ENCODE measurements at regions not wholly inside any gene's neighbourhood (a gene's known extent, or its start where the extent isn't known, plus 50 kb on each side); places are given as distances from the start of the nearest gene placed in this dataset.

DNA sequence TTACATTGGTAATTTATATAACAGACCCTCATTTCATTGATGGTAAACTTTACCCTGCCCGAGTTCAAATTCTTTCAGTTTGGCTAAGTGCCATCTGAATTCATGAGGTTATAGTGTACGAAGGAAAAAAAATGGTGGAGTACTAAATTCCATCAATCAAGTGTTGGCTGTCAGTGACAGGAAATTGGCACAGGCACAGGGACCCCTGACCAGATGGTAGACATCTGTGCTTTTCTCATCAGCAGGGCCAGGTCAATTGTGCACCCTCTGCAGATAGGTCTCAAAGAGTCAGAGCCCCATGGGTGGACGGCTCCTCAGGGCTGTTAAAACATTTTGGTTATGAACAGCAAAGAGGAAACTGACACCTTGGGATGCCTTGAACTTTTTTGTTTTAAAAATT, 439.2 kb downstream of the SETBP1 start:
- TF ChIP-seq, protein P1, sequence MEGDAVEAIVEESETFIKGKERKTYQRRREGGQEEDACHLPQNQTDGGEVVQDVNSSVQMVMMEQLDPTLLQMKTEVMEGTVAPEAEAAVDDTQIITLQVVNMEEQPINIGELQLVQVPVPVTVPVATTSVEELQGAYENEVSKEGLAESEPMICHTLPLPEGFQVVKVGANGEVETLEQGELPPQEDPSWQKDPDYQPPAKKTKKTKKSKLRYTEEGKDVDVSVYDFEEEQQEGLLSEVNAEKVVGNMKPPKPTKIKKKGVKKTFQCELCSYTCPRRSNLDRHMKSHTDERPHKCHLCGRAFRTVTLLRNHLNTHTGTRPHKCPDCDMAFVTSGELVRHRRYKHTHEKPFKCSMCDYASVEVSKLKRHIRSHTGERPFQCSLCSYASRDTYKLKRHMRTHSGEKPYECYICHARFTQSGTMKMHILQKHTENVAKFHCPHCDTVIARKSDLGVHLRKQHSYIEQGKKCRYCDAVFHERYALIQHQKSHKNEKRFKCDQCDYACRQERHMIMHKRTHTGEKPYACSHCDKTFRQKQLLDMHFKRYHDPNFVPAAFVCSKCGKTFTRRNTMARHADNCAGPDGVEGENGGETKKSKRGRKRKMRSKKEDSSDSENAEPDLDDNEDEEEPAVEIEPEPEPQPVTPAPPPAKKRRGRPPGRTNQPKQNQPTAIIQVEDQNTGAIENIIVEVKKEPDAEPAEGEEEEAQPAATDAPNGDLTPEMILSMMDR (conservative IDR thresholded peaks at IDR 0.05; ENCODE audit: low read depth, low read length), result no peak
- no peak for DNase-seq (ENCODE audit: low read depth)
- H3K4me3 ChIP-seq (ENCODE audit: low read length), result no peak overlapping the region

DNA sequence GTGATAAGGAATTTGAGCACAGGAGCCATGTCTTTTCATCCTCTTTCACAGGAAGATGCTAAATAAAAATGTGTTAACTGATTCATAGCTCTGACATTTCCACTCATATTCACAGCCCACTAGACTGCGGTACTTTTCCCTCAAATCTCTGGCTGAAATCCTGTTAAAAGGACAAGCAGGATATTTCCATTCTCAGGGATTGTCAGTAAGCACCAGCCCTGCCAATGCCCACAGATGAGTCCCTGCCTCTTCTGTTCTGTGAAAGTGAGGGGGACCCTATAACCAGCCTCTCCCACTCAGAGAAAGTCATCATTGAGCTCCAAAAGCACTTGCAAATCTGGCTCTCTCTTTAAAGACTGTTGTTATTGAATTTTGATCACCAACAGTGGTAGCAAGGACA, 440.5 kb downstream of the SETBP1 start:
- no peak overlapping the region for H3K4me3 ChIP-seq (ENCODE audit: low read length)
- TF ChIP-seq, protein P1 (conservative IDR thresholded peaks at IDR 0.05; ENCODE audit: low read depth, low read length), result no peak

DNA sequence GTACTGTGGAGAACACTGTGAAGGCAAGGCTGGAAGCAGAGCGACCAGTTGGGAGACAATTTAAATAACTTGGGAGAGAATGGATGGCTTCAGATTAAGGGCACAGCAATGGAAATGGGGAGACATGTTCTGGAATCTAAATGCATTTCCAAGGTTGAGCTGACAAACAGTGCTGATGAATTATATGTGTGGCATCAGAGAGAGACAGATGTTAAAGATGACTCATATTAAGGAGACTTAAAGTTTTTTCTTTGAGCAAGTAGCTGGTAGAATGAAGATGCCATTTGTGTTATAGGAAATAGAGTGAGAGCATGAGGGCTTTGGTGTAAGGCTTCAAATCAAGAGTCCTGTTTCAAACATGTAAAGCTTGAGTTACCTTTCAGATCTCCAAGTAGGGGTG, 441.8 kb downstream of the SETBP1 start:
- TF ChIP-seq, protein P1 (conservative IDR thresholded peaks at IDR 0.05; ENCODE audit: low read depth, low read length), result no peak
- no peak overlapping the region for H3K4me3 ChIP-seq (ENCODE audit: low read length)
- no peak for DNase-seq (ENCODE audit: low read depth)

More for the DNA sequence above, 440.5 kb downstream of the SETBP1 start:
- DNase-seq (ENCODE audit: low read depth), result no peak

DNA sequence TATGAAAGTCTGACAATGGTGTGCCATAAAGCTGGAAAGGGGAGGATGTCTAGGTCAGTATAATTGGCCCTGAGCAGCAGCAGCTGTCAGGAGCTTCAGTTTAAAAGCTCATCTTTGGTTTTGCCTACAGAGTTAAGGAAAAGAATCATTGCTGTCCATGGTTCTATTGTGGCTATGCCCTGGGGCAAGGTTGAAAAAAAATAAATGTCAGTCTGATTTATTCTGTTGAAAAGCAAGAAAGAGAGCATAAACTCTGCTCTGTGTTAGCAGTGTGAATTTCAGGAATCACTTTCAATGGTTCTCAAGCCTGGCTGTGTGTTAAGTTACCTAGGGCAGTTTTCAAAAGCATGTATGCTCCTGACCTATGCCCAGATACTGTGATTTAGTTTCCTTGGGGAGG, 446.7 kb downstream of the SETBP1 start:
- TF ChIP-seq, protein P1 (conservative IDR thresholded peaks at IDR 0.05; ENCODE audit: low read depth, low read length), result no peak
- DNase-seq (ENCODE audit: low read depth), result no peak
- H3K4me3 ChIP-seq (ENCODE audit: low read length), result no peak overlapping the region

DNA sequence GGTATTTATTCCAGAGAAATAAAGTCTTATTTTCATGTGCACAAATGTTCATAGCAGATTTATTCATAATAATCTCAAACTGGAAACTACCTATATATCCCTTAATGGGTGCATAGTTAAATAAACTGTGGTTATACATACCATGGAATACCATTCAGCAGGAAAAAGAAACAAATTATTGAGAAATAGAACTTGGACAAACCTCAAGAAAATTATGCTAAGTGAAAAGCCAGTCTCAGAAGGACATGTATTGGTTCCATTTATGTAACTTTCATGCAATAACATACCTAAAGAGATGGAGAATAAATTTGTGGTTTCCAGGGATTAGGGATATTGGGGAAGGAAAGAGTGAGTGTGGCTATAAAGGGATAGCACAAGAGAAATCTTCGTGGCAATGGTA, 452.6 kb downstream of the SETBP1 start:
- TF ChIP-seq, protein P1 (conservative IDR thresholded peaks at IDR 0.05; ENCODE audit: low read depth, low read length), result no peak
- no peak for DNase-seq (ENCODE audit: low read depth)
- H3K4me3 ChIP-seq (ENCODE audit: low read length), result no peak overlapping the region

DNA sequence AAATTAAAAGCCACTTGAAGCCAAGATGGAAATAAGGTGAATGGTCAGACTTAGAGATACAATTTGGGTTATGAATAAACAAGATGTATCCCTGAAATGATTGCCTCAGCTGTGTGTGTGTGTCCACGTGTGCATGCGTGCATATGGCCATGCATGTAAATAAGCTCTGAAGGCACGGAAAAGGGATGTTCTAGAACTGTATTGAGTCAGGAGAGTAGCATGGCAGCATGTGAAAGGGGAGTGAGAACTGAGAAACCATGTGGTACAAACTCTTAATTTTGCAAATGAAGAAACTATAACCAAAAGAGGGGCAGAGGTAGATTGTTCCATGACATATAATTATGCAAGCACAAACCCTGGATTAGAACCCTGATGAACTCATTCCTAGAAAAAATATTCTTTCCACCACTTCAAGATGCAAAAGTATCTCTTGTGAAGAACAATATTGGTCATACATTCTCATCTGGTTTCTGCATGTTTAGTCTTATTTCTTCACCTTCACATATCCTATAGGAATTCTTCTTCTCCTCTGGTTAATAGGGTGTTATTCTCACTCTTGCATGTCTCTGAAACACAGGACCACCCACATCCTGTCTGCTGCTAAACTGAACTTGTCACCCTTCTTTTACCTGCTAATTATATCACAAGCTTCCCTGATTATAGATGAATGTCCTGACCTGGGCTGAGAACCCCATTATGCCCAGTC, 455.8 kb downstream of the SETBP1 start:
- DNase-seq (ENCODE audit: low read depth), result no peak
- TF ChIP-seq, protein P1 (conservative IDR thresholded peaks at IDR 0.05; ENCODE audit: low read depth, low read length), result no peak
- no peak overlapping the region for H3K4me3 ChIP-seq (ENCODE audit: low read length)

DNA sequence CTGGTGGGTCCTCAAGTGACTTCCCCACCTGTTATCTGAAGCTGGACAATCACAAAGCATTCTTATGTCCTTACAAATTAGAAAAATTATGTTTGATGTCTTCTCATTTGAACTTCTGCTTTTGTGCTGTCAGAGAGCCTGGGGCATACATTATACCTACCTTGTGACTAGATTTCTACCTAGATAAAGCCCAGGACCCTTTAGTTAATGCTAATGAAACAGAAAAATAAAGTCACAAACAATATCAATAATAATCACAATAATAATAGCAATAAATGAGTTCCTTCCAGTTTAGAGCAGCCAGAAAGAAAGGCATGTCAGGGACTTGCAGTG, 456.4 kb downstream of the SETBP1 start:
- no peak overlapping the region for H3K4me3 ChIP-seq (ENCODE audit: low read length)
- TF ChIP-seq, protein P1 (conservative IDR thresholded peaks at IDR 0.05; ENCODE audit: low read depth, low read length), result no peak
- DNase-seq (ENCODE audit: low read depth), result no peak
